HCT116 (cell line): ENCODE measurements at regions not wholly inside any gene's neighbourhood (a gene's known extent, or its start where the extent isn't known, plus 50 kb on each side); places are given as distances from the start of the nearest gene placed in this dataset.

Experiments used
- ATAC-seq: fragments of 200-7000 bp; cut with Tn5 transposase; 2 replicates; pipeline ENCODE4 v1.9.1; 2020; ENCODE audit warnings: mild to moderate bottlenecking, moderate library complexity
- BruUV-seq: library from RNA; stranded (reverse); fragments of 400-500 nt; replicated peaks from 2 replicates; lab custom pipeline; 2021; lab: Mats Ljungman, UMichigan
- CTCF ChIA-PET: fragments of 300-600 bp; sonication (Branson Sonifier 250); formaldehyde crosslinking; loops from one replicate; lab custom pipeline; 2021; ENCODE audit warnings: antibody characterized with exemption; lab: Charles Lee
- POLR2A ChIA-PET: fragments of 300-600, 350-600 bp; sonication (Branson Sonifier 250); formaldehyde crosslinking; loops from one replicate; lab custom pipeline; 2021; ENCODE audit warnings: antibody characterized with exemption; lab: Charles Lee
- RAD21 ChIA-PET, 2 experiments: fragments of 300-600 bp; sonication (Branson Sonifier 250); formaldehyde crosslinking; loops; one replicate each; lab custom pipeline; 2023; ENCODE audit warnings: low total read pairs in 2 of 2; ENCODE audit not compliant: uncharacterized antibody in 2 of 2, unreplicated experiment in 2 of 2, low non-redundant PET in 1 of 2; lab: Charles Lee
- DNase-seq: peaks from one replicate; pipeline ENCODE4 v3.0.0-alpha.2; 2010; ENCODE audit warnings: low read depth, low spot score
- H2AFZ ChIP-seq: fragments of 200-600 bp; shearing (Covaris generic), sonication (generic); 2 replicates; pipeline ENCODE4 v1.6.1; 2017; ENCODE audit warnings: low read depth, mixed run types, mixed read lengths, antibody characterized with exemption, low read length; ENCODE audit not compliant: poor library complexity, severe bottlenecking
- H3K27ac ChIP-seq: 2 replicates; pipeline ENCODE4 v1.5.1; 2012; ENCODE audit warnings: low read depth, low read length
- H3K27me3 ChIP-seq: fragments of 200-600 bp; sonication (generic); 2 replicates; pipeline ENCODE4 v1.6.1; 2016; ENCODE audit warnings: mixed run types, low read length, mixed read lengths; ENCODE audit not compliant: insufficient read depth
- H3K36me3 ChIP-seq, 2 experiments: fragments of 200-500 bp in 1 of 2; fragments of 200-600 bp in 1 of 2; sonication (Bioruptor generic) in 1 of 2; sonication (generic) in 1 of 2; 2 replicates each; pipeline versions ENCODE4 v1.5.1 to v1.6.1; 2014 to 2016; ENCODE audit warnings: low read length in 2 of 2, inconsistent platforms in 1 of 2, mixed read lengths in 1 of 2, mixed run types in 1 of 2; ENCODE audit not compliant: insufficient read depth in 2 of 2, control insufficient read depth in 1 of 2
- H3K4me1 ChIP-seq, 2 experiments: fragments of 200-600 bp in 1 of 2; sonication (generic) in 1 of 2; 2 replicates each; pipeline versions ENCODE4 v1.5.1 to v1.6.1; 2012 to 2017; ENCODE audit warnings: low read length in 2 of 2, inconsistent platforms in 1 of 2, mild to moderate bottlenecking in 1 of 2, mixed read lengths in 1 of 2, mixed run types in 1 of 2, moderate library complexity in 1 of 2; ENCODE audit not compliant: insufficient read depth in 2 of 2, control insufficient read depth in 1 of 2
- H3K4me2 ChIP-seq: fragments of 200-600 bp; sonication (generic); 2 replicates; pipeline ENCODE4 v1.6.1; 2017; ENCODE audit warnings: mixed run types, low read length, mixed read lengths
- H3K4me3 ChIP-seq, 2 experiments: fragments of 200-600 bp in 1 of 2; sonication (generic) in 1 of 2; replicated peaks in 1 of 2; 2 replicates each; pipeline ENCODE4 v1.5.1; 2011 to 2016; ENCODE audit warnings: low read length in 2 of 2, control low read depth in 1 of 2, low read depth in 1 of 2, mild to moderate bottlenecking in 1 of 2, mixed read lengths in 1 of 2, mixed run types in 1 of 2
- H3K79me2 ChIP-seq: fragments of 200-600 bp; sonication (generic); 2 replicates; pipeline ENCODE4 v1.6.1; 2017; ENCODE audit warnings: mild to moderate bottlenecking, mixed run types, low read length, moderate library complexity, mixed read lengths; ENCODE audit not compliant: insufficient read depth
- H3K9ac ChIP-seq: fragments of 200-600 bp; sonication (generic); 2 replicates; pipeline ENCODE4 v1.6.1; 2016; ENCODE audit warnings: low read length, mixed read lengths
- H3K9me2 ChIP-seq: fragments of 200-600 bp; sonication (generic), shearing (Covaris generic); 2 replicates; pipeline ENCODE4 v1.6.1; 2017; ENCODE audit warnings: mixed run types, mild to moderate bottlenecking, moderate library complexity; ENCODE audit not compliant: insufficient read depth
- H3K9me3 ChIP-seq, 2 experiments: fragments of 200-500 bp in 1 of 2; fragments of 200-600 bp in 1 of 2; sonication (Bioruptor generic) in 1 of 2; sonication (generic) in 1 of 2; 2 replicates each; pipeline ENCODE4 v1.6.1; 2014 to 2017; ENCODE audit warnings: low read length in 2 of 2, mixed read lengths in 2 of 2, inconsistent platforms in 1 of 2, low read depth in 1 of 2, mild to moderate bottlenecking in 1 of 2, mixed run types in 1 of 2, moderate library complexity in 1 of 2; ENCODE audit not compliant: control insufficient read depth in 1 of 2, insufficient read depth in 1 of 2
- H4K20me1 ChIP-seq: fragments of 200-600 bp; sonication (generic), shearing (Covaris generic); 2 replicates; pipeline ENCODE4 v1.6.1; 2017; ENCODE audit warnings: mixed run types, mild to moderate bottlenecking, moderate library complexity; ENCODE audit not compliant: insufficient read depth
- CBX3 ChIP-seq: IDR thresholded peaks from 2 replicates; pipeline ENCODE4 v1.6.1; 2012; ENCODE audit warnings: low read depth
- CTCF ChIP-seq, 3 experiments: fragments of 200-600 bp in 1 of 3; sonication (generic) in 1 of 3; IDR thresholded peaks in 2 of 3; conservative IDR thresholded peaks in 1 of 3; 2 replicates each; pipeline ENCODE4 v1.5.1; 2012 to 2017; ENCODE audit warnings: low read depth in 2 of 3, low read length in 2 of 3, antibody characterized with exemption in 1 of 3, borderline replicate concordance in 1 of 3, control low read depth in 1 of 3, mild to moderate bottlenecking in 1 of 3, mixed read lengths in 1 of 3, mixed run types in 1 of 3, moderate library complexity in 1 of 3; ENCODE audit not compliant: insufficient read depth in 1 of 3
- ELF1 ChIP-seq: IDR thresholded peaks from 2 replicates; pipeline ENCODE4 v1.6.1; 2012; ENCODE audit warnings: low read depth, borderline replicate concordance
- EZH2 ChIP-seq: fragments of 200-600 bp; sonication (generic); IDR thresholded peaks from 2 replicates; pipeline ENCODE4 v1.6.1; 2017; ENCODE audit warnings: antibody characterized with exemption, mixed run types
- JUND ChIP-seq: IDR thresholded peaks from 2 replicates; pipeline ENCODE4 v1.6.1; 2012
- POLR2A ChIP-seq: IDR thresholded peaks from 2 replicates; pipeline ENCODE4 v1.7.0; 2011; ENCODE audit warnings: borderline replicate concordance; ENCODE audit not compliant: insufficient read depth, insufficient read length; ENCODE audit errors: extremely low read depth
- SRF ChIP-seq: IDR thresholded peaks from 2 replicates; pipeline ENCODE4 v1.6.1; 2012; ENCODE audit warnings: low read depth
- ZBTB33 ChIP-seq: IDR thresholded peaks from 2 replicates; pipeline ENCODE4 v1.6.1; 2011; ENCODE audit warnings: mild to moderate bottlenecking, low read length, moderate library complexity; ENCODE audit not compliant: insufficient replicate concordance; ENCODE audit errors: extremely low read depth
- ZFX ChIP-seq: fragments of 450-650 bp; IDR thresholded peaks from 2 replicates; pipeline ENCODE4 v1.6.1; 2017
- ZNF274 ChIP-seq: fragments of 200-500 bp; sonication (Bioruptor generic); IDR thresholded peaks from 2 replicates; pipeline ENCODE4 v1.6.1; 2014; ENCODE audit warnings: mild to moderate bottlenecking, low read depth, low read length, inconsistent platforms
- intact Hi-C: fragments of 100-400 bp; cut with micrococcal nuclease; formaldehyde crosslinking; loops from 2 replicates; pipeline ENCODE4 v1.10.0; 2022
- TF ChIP-seq, protein P1 (sequence below): IDR thresholded peaks from 2 replicates; pipeline ENCODE4 v1.6.1; 2012

GRCh38 chr2:143875295-143876233 is 644.4 kb downstream of the ZEB2 start (continued):
- TF ChIP-seq ZBTB33 (no peak), EZH2 (no peak), ELF1 (no peak), CTCF (IDR thresholded peaks at IDR 0.05 in 2 of 3, conservative IDR thresholded peaks at IDR 0.05 in 1 of 3; ENCODE audit: borderline replicate concordance in 1 of 3, insufficient read depth in 1 of 3, low read depth in 2 of 3, low read length in 2 of 3) (no peak)

DNA sequence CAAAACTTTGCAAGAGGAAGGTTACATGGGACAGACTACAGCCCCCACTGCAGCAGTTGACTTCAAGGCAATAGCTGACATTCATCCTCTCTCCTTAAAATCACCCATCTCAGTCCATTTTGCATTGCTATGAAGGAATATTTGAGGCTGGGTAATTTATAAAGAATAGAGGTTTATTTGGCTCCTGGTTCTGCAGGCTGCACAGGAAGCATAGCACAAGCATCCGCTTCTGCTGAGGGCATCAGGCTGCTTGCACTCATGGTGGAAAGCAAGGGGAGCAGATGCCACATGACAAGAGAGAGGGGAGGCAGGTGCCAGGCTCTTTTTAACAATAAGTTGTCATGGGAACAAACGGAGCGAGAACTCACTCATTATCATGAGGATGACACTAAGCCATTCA is 646.0 kb downstream of the ZEB2 start:
- no peaks in the 10 kb centered on the region; the same call in 1 of the 2 replicates for H3K9me2 ChIP-seq
- no peak overlapping the region for H3K27ac ChIP-seq
- H3K4me3 ChIP-seq: no peak overlapping the region
- ATAC-seq (no peak), DNase-seq (no peak)
- 0 out of 4 replicates have a peak, but pooled peaks cover 0 to 6% of the 10 kb centered on the region in 2 experiments for H3K9me3 ChIP-seq
- no peaks in the 10 kb centered on the region for H3K79me2 ChIP-seq
- ChIA-PET CTCF (no interaction called here), RAD21 (no interaction called here), POLR2A (no interaction called here)
- no TSS peak for BruUV-seq
- H3K27me3 ChIP-seq: no peaks in the 10 kb centered on the region
- no peaks in the 10 kb centered on the region; the same call in 1 of the 2 replicates for H4K20me1 ChIP-seq
- H3K4me1 ChIP-seq: no peaks in the 10 kb centered on the region
- TF ChIP-seq ZNF274: no peak
- no peak for TF ChIP-seq JUND
- TF ChIP-seq CBX3: no peak
- TF ChIP-seq ZFX: no peak
- no peak for TF ChIP-seq SRF
- TF ChIP-seq, protein P1, sequence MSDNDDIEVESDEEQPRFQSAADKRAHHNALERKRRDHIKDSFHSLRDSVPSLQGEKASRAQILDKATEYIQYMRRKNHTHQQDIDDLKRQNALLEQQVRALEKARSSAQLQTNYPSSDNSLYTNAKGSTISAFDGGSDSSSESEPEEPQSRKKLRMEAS: no peak
- TF ChIP-seq EZH2: no peak
- no peak for TF ChIP-seq POLR2A
- H3K9ac ChIP-seq: no peak overlapping the region
- H2AFZ ChIP-seq: no peak overlapping the region
- intact Hi-C loops: no loop called here
- no peak overlapping the region for H3K4me2 ChIP-seq
- no peaks in the 10 kb centered on the region for H3K36me3 ChIP-seq
